GOT3 (cell line): ENCODE measurements at regions not wholly inside any gene's neighbourhood (a gene's known extent, or its start where the extent isn't known, plus 50 kb on each side); places are given as distances from the start of the nearest gene placed in this dataset.
"Not testable (repeated sequence)": the region's sequence is repeated elsewhere in the genome, so short reads cannot be mapped to it uniquely, and the experiment has no call there.

ENCODE experiments used
- DNase-seq: peaks from one replicate; lab custom pipeline; 2025; ENCODE audit warnings: mixed read lengths; lab: John Stamatoyannopoulos, UW

GRCh38 chr9:104980039-104980654 lies 52.2 kb upstream of the ABCA1 start:
- DNase-seq: no peak

- DNase-seq: no peak
Measured at GRCh38 chr9:104981543-104982129, 53.7 kb upstream of the ABCA1 start.

GRCh38 chr9:104982543-104982942 lies 54.6 kb upstream of the ABCA1 start:
- no peak for DNase-seq

- no peak for DNase-seq
Measured at GRCh38 chr9:104983491-104983890, 55.5 kb upstream of the ABCA1 start.

GRCh38 chr9:104984121-104984520 lies 56.2 kb upstream of the ABCA1 start:
- DNase-seq: no peak

GRCh38 chr9:104984542-104984941 lies 56.6 kb upstream of the ABCA1 start:
- no peak for DNase-seq

- DNase-seq: no peak
Measured at GRCh38 chr9:104984948-104985347, 57.0 kb upstream of the ABCA1 start.

GRCh38 chr9:104986096-104986495 lies 58.1 kb upstream of the ABCA1 start:
- DNase-seq: no peak

GRCh38 chr9:104987743-104988142 lies 59.8 kb upstream of the ABCA1 start:
- no peak for DNase-seq

- DNase-seq: no peak
Measured at GRCh38 chr9:104988539-104988938, 60.6 kb upstream of the ABCA1 start.

- no peak for DNase-seq
Measured at GRCh38 chr9:104991144-104991953, 63.4 kb upstream of the ABCA1 start.

GRCh38 chr9:104992659-104993058 lies 64.7 kb upstream of the ABCA1 start:
- DNase-seq: no peak

GRCh38 chr9:104993291-104993963 lies 65.5 kb upstream of the ABCA1 start:
- no peak for DNase-seq

- DNase-seq: no peak
Measured at GRCh38 chr9:104997536-104997935, 69.6 kb upstream of the ABCA1 start.

GRCh38 chr9:104999136-104999535 lies 71.2 kb upstream of the ABCA1 start:
- DNase-seq: no peak

- not testable (repeated sequence) for DNase-seq
Measured at GRCh38 chr9:105000529-105000928, 72.6 kb upstream of the ABCA1 start.

GRCh38 chr9:105004466-105005090 lies 76.6 kb upstream of the ABCA1 start:
- DNase-seq: no peak

GRCh38 chr9:105005186-105005585 lies 77.2 kb upstream of the ABCA1 start:
- DNase-seq: no peak

GRCh38 chr9:105006514-105006913 lies 78.6 kb upstream of the ABCA1 start:
- DNase-seq: no peak

GRCh38 chr9:105007143-105007542 lies 79.2 kb upstream of the ABCA1 start:
- DNase-seq: no peak

- DNase-seq: not testable (repeated sequence)
Measured at GRCh38 chr9:105010089-105010488, 82.1 kb upstream of the ABCA1 start.

- DNase-seq: no peak
Measured at GRCh38 chr9:105021917-105022316, 94.0 kb upstream of the ABCA1 start.
